Stomach (tissue), 4 donors: ENCODE measurements at regions not wholly inside any gene's neighbourhood (a gene's known extent, or its start where the extent isn't known, plus 50 kb on each side); places are given as distances from the start of the nearest gene placed in this dataset.

Experiments
- CTCF ChIP-seq, 7 experiments: fragments of 450-650 bp in 4 of 7; fragments of 200-600 bp in 3 of 7; sonication (generic) in 3 of 7; IDR thresholded peaks; one replicate each; pipeline ENCODE4 v1.5.1; 2016 to 2019; ENCODE audit warnings: antibody characterized with exemption in 7 of 7, control low read depth in 2 of 7, mild to moderate bottlenecking in 1 of 7
- EP300 ChIP-seq: sonication (generic); formaldehyde crosslinking; IDR thresholded peaks from one replicate; pipeline ENCODE4 v1.6.1; 2017; ENCODE audit warnings: antibody characterized with exemption

- TF ChIP-seq CTCF (IDR thresholded peaks at IDR 0.05), result no peak
- no peak for TF ChIP-seq EP300
These were observed 134.5 kb upstream of the NLGN4X start for GRCh38 chrX:6363188-6363587.
